GM18861 (cell line): ENCODE measurements at regions not wholly inside any gene's neighbourhood (a gene's known extent, or its start where the extent isn't known, plus 50 kb on each side); places are given as distances from the start of the nearest gene placed in this dataset.
"Not testable (repeated sequence)": the region's sequence is repeated elsewhere in the genome, so short reads cannot be mapped to it uniquely, and the experiment has no call there.

Experiments
- ATAC-seq: cut with Tn5 transposase; IDR thresholded peaks from one replicate; pipeline ENCODE4 v1.9.1; 2021; ENCODE audit not compliant: unreplicated experiment

DNA sequence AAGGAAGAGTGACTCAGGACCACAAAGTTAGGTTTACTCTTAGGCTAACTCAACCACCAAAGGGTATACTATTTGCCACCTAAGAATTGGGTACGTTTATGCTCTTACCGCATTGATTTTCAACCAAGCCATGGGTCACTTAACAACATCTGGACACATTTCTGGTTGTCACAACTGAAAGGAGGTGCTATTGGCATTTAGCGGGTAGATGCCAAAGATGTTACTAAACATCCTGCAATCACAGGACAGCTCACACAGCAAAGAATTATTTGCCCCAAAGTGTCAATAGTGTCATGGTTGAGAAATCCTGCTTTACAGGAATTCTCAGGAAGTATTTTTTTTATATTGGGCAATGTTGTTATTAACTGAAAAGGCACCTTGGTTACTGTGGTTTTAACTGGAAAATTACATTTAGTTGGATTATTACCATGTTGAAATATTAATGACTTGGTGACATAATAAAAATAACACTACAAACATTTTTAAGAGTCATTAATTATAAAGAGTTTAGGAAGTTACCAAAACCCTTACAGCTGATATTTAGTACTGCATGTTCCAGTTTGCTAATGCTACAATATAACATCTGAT is 185.0 kb upstream of the TMEM196 start:
- ATAC-seq = no peak

GRCh38 chr7:19957664-19958063 is 184.2 kb upstream of the TMEM196 start:
- no peak for ATAC-seq

DNA sequence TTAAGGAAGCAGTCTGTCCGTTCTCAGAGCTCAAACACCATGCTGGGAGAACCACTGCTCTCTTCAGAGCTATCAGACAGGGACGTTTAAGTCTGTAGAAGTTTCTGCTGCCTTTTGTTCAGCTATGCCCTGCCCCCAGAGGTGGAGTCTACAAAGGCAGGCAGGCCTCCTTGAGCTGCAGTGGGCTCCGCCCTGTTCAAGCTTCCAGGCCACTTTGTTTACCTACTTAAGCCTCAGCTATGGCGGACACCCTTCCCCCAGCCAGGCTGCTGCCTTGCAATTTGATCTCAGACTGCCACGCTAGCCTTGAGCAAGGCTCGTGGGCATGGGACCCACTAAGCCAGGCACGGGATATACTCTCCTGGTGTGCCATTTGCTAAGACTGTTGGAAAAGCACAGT is 180.7 kb upstream of the TMEM196 start:
- ATAC-seq = not testable (repeated sequence)

DNA sequence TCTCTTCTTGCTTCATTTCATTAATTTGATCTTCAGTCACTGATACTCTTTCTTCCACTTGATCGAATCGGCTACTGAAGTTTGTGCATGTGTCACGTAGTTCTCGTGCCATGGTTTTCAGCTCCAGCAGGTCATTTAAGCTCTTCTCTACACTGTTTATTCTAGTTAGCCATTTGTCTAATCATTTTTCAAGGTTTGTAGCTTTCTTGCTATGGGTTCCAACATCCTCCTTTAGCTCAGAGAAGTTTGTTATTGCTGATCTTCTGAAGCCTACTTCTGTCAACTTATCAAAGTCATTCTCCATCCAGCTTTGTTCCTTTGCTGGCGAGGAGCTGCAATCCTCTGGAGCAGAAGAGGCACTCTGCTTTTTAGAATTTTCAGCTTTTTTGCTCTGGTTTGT is 180.0 kb upstream of the TMEM196 start:
- not testable (repeated sequence) for ATAC-seq

DNA sequence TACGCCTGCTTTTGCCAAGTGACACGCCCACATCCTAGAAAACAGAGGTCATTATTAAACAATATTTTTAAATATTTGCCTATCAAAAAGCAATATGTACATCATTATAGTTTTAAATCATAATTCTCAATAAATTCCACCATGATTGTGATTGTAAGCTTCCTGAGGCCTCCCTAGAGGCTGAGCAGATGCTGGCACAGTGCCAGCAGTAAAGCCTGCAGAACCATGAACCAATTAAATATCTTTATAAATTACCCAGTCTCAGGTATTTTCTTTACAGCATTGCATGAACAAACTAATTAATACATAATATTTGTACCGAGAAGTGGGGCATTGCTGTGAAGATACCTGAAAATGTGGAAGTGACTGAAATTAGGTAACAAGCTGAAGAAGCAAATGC is 174.7 kb upstream of the TMEM196 start:
- no peak for ATAC-seq

- ATAC-seq = no peak
Observed at GRCh38 chr7:19944363-19945120, 171.1 kb upstream of the TMEM196 start.

- ATAC-seq = no peak
Observed at GRCh38 chr7:19939746-19940145, 166.3 kb upstream of the TMEM196 start.

GRCh38 chr7:19932549-19933249 is 159.3 kb upstream of the TMEM196 start:
- no peak for ATAC-seq

- no peak for ATAC-seq
Observed at GRCh38 chr7:19930851-19931250, 157.4 kb upstream of the TMEM196 start.

- no peak for ATAC-seq
Observed at GRCh38 chr7:19930051-19930450, 156.6 kb upstream of the TMEM196 start.

GRCh38 chr7:19928247-19928646 is 154.8 kb upstream of the TMEM196 start:
- peak; percentile 83 for ATAC-seq

GRCh38 chr7:19920705-19921104 is 147.3 kb upstream of the TMEM196 start:
- no peak for ATAC-seq

DNA sequence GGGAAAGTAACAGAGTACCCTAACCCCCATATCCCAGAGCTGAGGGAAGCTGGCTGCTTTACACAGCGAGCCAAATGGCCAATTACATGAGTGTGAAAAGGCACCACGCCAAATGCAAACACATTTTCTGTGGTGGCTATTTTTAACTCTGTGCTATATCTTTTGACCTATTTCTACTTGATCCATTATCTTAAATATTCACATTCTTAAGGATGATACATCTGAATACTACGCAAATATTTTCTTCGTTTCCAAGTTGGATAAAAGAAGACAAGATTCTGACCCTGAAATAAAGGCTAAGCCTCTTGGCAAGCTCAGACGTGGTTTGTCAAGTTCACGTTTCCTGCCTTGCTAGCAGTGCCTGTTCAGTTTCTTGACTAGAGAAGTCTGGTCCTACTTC is 146.7 kb upstream of the TMEM196 start:
- ATAC-seq = no peak

GRCh38 chr7:19919261-19920095 is 146.1 kb upstream of the TMEM196 start:
- ATAC-seq = no peak

- peak; percentile 50 for ATAC-seq
Observed at GRCh38 chr7:19916046-19916445, 142.6 kb upstream of the TMEM196 start.

DNA sequence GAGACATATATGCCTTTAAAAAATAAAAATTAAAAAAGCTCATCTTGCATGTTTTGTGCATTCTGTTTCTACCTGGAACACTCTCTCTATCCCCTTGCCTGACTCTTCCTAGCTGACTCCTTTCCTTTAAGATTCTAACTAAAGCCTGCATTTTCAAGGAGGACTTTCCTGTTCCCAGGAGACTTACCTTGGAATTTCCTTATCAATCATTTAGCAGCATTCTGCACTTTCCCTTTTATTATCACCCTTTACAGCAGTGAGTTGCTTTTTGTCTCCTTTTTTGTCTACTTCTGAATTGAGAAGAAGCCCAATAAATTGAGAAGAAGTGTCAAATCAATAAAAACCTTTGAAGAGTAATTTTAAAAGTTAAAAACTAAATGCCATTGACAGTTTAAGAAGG is 142.2 kb upstream of the TMEM196 start:
- no peak for ATAC-seq

GRCh38 chr7:19914866-19915265 is 141.4 kb upstream of the TMEM196 start:
- no peak for ATAC-seq

DNA sequence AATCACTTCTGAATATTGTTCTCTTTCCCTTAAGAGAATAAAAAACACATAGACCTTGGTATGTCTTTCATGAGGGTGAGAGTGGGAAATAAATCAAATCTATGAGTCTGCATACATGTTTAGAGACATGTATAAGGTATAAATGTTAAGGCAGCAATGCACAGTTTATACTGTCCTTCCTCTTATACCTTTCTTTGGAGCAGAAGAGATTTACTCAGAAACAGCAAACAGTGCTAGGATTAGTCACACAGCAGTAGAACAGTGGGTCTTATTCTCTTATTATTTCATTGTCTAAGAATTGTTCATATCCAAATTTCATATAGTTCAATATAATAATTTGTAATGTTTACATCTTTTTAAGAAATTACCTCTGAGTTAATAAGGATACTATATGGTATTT is 126.7 kb upstream of the TMEM196 start:
- no peak for ATAC-seq

- ATAC-seq = no peak
Observed at GRCh38 chr7:19899529-19899928, 126.1 kb upstream of the TMEM196 start.

- not testable (repeated sequence) for ATAC-seq
Observed at GRCh38 chr7:19882893-19883292, 109.5 kb upstream of the TMEM196 start.

DNA sequence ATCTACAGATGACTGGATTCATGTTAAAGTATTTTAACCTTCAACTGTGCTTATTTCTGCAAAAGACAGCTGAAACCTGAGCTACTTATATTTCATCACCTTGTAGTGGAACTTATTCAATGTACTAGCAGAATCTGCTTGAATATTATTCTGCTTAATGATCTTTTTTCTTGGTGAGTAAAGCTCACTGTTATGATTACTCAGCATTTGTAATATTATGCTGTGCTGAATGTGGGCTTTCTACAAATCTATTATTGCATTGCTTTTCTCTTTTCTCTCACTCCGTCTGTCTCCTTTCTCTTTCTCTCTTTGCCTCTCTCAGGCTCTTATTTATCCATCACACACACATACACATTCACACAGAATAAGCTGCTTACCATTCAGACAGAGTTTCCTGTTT is 98.7 kb upstream of the TMEM196 start:
- ATAC-seq = no peak
